HK-2 (cell line): ENCODE measurements at regions not wholly inside any gene's neighbourhood (a gene's known extent, or its start where the extent isn't known, plus 50 kb on each side); places are given as distances from the start of the nearest gene placed in this dataset.
"Not testable (repeated sequence)": the region's sequence is repeated elsewhere in the genome, so short reads cannot be mapped to it uniquely, and the experiment has no call there.

Experiments used
- DNase-seq: peaks from one replicate; pipeline ENCODE4 v3.0.0-alpha.2; 2018; ENCODE audit not compliant: unreplicated experiment

- no peak for DNase-seq
Measured at GRCh38 chr2:107108556-107108955, 222.6 kb upstream of the ST6GAL2 start.

GRCh38 chr2:107111623-107112022 lies 225.7 kb upstream of the ST6GAL2 start:
- no peak for DNase-seq

GRCh38 chr2:107112561-107112960 lies 226.6 kb upstream of the ST6GAL2 start:
- no peak for DNase-seq

DNA sequence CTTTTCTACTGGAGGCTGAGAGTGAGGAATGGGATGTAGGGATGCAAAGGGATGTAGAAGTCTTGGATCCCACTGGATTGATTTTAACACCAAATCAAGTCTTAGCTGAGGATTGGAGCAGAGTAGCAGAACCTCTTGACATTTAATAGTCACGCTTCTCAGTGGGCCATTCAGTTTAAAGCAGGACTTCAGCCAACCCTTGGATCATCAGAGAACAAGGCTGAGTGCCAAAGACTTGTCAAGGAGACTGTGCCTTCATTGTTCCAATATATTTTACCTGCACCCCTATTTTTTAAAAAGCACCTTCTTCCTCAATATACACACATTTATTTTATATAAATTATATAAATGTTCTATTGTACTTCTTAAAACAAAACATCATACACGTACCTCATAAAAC lies 242.4 kb upstream of the ST6GAL2 start:
- no peak for DNase-seq

- no peak for DNase-seq
Measured at GRCh38 chr2:107132070-107132469, 246.1 kb upstream of the ST6GAL2 start.

- no peak for DNase-seq
Measured at GRCh38 chr2:107132746-107133145, 246.8 kb upstream of the ST6GAL2 start.

- no peak for DNase-seq
Measured at GRCh38 chr2:107133412-107133811, 247.4 kb upstream of the ST6GAL2 start.

DNA sequence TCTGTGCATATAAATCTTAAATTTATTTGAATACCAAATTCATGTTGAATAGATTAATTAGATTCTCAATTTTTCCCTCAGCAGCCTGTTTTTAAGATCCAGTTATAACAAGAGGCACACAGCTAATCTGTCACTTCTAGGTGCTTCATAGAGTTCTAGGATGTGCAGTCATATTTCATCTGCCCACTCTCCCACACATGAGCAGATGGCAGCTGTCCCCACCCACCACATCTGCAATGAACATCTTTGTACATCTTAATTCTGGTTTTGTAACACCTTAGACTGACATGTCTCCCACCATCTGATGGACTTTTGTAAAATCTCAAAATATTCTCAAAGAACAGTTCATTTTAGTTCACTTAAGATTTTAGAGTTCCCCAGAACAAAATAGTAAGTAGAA lies 250.8 kb upstream of the ST6GAL2 start:
- DNase-seq, result no peak

DNA sequence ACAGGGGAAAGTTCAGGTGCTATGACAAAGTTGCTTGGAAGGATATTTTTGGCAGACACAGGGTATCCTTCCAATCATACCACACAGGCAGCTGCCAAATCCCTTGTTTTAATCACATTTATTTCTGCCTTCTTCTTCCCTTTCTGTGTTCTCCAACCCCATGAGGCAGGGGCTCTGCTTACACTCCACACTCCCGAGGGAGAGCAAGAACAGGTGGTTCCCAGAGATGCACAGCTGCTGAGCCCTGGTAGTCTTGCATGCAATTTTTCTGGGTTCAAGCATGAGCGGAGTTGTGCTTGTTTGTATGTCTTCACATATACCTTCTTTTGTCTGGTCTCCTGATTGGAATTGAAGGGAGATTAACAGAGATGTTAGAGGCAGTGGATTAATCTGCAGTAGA lies 251.7 kb upstream of the ST6GAL2 start:
- DNase-seq, result no peak

GRCh38 chr2:107146181-107146580 lies 260.2 kb upstream of the ST6GAL2 start:
- no peak for DNase-seq

- not testable (repeated sequence) for DNase-seq
Measured at GRCh38 chr2:107146645-107147044, 260.7 kb upstream of the ST6GAL2 start.

- no peak for DNase-seq
Measured at GRCh38 chr2:107148055-107148454, 262.1 kb upstream of the ST6GAL2 start.

DNA sequence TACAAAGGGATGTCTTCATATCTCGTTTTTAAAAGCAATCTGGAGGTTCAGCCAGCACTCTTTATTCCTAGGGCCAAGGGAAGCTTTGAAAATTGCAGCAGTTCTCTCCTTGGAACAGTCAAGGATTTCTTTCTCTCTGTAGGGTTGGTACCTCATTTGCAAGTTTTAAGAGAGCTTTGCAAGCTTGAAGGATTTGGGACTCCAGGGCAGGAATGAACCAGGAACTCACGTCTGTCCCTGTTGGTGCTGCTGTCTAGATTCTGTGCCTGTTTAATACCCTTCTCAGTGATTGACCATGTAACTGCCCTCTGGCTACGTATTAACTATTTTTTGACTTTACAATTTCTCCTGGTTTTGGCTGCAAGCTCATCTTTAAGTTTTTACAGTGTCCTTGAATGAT lies 262.5 kb upstream of the ST6GAL2 start:
- DNase-seq, result no peak

- no peak for DNase-seq
Measured at GRCh38 chr2:107160640-107161239, 274.8 kb upstream of the ST6GAL2 start.

GRCh38 chr2:107168141-107168540 lies 282.2 kb upstream of the ST6GAL2 start:
- DNase-seq, result no peak

DNA sequence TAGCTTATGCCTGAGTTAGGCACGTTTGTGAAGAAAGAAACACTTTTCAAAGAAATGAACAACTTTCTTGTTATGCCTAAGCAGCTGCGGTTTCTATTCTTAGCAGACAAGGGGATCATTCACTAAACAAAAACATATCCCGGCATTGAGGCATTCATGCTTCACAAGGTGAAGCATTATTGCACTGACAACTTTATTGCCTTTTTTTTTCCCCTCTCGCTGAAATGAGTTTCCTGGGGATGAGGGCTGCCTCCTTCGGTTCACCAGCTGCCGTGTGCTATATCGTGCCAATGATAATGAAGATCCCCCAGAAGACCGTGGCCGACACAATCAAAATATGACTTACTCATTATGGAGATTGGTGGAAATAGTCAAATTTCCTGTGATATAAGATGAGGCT lies 288.2 kb upstream of the ST6GAL2 start:
- no peak for DNase-seq

GRCh38 chr2:107182981-107183380 lies 297.0 kb upstream of the ST6GAL2 start:
- no peak for DNase-seq

DNA sequence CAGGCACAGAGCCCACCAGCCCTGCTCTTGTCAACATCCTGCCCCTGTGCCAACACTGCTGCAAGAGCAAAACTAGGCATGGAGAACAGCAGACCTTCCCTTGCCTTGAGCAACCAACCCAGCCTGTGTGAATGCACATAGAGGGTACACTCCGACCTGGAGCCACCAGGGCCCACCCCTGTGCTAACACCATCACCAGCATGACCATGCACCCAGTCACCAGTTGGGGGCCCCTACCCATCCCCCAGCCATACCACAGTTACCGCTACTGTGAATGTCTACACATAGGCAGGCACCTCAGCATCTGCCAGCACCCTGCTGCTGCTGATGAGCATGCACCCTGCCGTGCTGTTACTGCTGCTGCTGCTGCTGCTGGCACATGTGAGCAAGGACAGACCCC lies 301.9 kb upstream of the ST6GAL2 start:
- no peak for DNase-seq

- DNase-seq, result no peak
Measured at GRCh38 chr2:107195631-107196030, 309.7 kb upstream of the ST6GAL2 start.

DNA sequence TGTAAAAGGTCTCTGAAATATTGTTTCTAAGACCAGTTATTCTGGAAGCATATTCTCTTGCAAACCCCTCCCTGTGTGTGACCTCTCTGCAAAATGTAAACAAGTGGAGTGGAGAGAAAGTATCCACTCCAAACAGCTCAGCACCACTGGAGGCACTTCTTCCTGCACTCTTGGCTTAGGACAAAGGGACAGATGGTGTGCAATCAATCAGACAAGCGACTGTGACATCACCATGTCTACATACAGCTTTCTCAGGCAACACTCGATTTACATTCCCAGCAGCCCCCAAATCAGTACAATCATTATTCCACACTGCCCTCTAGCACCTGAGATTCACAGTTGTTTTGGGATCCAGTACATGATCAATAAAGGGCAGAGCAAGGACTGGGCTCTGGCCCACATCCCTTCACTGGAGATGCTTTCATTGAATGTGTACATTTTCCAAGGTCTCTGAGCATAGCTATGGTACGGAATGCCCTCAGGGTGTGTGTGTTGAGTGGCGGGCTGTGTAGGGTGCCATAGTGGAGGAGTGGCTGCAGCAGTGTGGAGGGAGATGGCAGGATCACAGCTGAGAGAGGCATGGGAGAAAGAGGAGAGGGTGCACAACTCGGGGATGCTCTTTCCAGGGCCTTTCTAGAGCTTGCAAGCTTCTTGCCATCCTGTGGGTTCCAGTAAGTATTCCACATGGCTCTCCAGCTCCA lies 311.8 kb upstream of the ST6GAL2 start:
- DNase-seq, result no peak

GRCh38 chr2:107202962-107203591 lies 317.1 kb upstream of the ST6GAL2 start:
- DNase-seq, result no peak

- no peak for DNase-seq
Measured at GRCh38 chr2:107215401-107216350, 329.7 kb upstream of the ST6GAL2 start.
